HS-27A (cell line): ENCODE measurements at regions not wholly inside any gene's neighbourhood (a gene's known extent, or its start where the extent isn't known, plus 50 kb on each side); places are given as distances from the start of the nearest gene placed in this dataset.

Experiments used
- DNase-seq: peaks from one replicate; pipeline ENCODE4 v3.0.0-alpha.2; 2012; ENCODE audit warnings: low read depth, missing footprints

GRCh38 chr2:18787726-18788125 lies 198.4 kb upstream of the NT5C1B start:
- no peak for DNase-seq

- no peak for DNase-seq
Observed at GRCh38 chr2:18784245-18784644, 194.9 kb upstream of the NT5C1B start.

DNA sequence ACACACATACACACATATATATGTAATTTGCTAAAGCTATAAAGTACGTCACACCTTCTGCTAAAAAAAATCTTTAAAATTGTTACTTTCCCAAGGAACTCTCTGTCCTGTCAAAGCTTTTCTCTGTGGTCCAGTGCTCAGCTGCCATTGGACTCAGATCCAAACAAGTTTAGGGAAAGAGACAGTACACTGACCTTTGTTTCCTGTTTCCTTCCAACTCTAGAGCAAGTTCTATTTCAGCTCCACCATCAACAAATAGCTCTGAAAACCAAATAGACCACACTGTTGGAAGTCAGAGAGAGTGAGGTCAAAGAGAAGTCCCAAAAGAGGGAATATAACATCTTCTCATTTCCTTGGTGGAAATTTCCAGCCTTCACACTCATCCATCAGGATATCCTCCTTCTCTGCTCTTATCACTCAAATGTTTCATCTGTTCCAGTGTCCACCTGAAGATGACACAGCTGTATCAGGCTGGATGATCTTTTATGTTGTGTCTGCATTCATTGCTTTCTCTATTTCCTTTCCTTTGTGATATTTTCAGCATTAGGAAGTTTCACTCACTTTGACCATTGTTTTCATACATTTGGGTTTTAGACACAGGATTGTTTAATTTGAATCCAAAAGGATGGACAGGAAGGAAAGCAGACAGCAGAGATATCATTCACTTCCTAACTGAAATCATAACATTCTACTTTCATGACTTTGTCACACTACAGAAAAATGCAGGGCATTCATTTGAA lies 192.3 kb upstream of the NT5C1B start:
- DNase-seq, result no peak

DNA sequence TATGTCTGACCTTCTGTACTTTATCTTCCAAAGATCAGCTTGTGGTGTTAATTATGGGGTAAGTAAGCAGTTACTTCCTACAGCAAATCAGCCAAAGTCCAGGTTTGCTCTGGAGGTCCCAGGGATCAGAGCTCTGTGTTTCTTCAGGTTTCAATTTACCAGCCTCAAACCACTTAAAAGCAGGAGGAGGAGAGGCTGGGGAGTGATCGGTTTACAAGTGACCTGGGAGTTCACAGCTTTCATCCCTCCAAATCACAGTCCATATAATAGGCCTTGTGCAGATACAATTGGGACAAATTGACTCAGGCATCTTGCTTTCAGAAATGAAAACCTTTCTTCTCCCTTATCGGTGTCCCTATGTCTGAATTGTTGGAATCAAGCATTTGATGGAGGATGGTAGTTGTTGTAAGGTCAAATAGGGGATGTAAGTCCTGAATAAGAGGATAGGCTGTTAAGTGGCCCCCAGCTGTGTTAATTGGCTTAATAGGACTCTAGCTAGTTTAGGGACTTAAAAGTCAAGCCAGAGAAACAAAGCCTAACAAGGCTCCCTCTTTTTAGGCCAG lies 188.0 kb upstream of the NT5C1B start:
- no peak for DNase-seq

- no peak for DNase-seq
Observed at GRCh38 chr2:18771212-18771611, 181.8 kb upstream of the NT5C1B start.

GRCh38 chr2:18763338-18763737 lies 174.0 kb upstream of the NT5C1B start:
- DNase-seq, result no peak

DNA sequence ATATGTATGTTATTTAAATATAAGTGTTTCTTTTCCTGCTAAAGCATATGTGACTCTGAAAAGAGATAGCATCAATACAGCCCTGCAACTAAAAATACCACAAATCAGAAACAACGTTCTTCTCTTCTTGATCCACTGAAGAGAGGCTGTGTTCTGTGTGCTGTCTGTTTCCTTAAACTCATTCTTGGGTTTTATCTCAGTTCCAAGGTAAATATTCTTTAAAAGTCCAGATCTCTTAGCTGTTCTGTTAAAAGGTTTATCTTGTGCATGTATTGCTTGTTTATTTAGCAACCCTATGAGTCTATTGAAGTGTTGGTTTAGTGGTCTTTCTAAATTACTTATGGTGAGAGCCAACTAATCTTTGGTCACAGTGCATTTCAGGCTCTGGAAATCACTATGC lies 173.3 kb upstream of the NT5C1B start:
- no peak for DNase-seq

DNA sequence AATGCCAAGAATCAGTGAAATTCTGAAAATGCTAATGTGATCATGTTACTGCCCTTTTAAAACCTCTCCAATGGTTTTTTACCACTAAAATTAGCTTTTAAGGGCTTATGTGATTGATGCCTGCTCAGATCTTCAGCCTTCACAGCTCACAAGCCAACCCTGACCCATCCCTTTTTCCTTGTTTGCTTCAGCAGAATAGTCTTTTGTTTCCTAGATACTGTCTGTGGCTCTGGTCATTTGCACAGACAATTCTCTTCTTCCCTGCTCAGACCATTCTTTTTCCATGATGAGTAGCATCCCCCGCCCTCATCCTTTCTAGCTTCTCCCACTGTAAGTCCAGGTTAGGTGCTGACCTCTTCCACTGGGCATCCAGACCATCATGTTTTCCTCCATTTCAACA lies 164.9 kb upstream of the NT5C1B start:
- no peak for DNase-seq

DNA sequence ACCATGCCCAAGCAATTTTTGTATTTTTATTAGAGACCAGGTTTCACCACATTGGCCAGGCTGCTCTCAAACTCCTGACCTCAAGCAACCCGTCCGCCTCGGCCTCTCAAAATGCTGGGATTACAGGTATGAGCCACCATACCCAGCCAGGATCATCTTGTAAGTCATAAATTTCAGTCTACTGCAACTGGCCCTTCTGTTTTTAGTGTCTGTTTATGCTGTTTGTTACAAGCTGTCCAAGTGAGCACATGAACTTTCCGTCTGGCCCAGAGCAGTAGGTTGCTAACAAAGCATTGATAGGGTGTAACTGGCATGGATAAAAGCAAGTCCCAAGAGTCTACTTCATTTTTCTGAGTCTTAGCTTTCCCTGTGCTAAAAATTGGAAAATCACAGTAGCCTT lies 164.4 kb upstream of the NT5C1B start:
- no peak for DNase-seq

- DNase-seq, result no peak
Observed at GRCh38 chr2:18752667-18753422, 163.5 kb upstream of the NT5C1B start.

- DNase-seq, result no peak
Observed at GRCh38 chr2:18752022-18752493, 162.7 kb upstream of the NT5C1B start.

DNA sequence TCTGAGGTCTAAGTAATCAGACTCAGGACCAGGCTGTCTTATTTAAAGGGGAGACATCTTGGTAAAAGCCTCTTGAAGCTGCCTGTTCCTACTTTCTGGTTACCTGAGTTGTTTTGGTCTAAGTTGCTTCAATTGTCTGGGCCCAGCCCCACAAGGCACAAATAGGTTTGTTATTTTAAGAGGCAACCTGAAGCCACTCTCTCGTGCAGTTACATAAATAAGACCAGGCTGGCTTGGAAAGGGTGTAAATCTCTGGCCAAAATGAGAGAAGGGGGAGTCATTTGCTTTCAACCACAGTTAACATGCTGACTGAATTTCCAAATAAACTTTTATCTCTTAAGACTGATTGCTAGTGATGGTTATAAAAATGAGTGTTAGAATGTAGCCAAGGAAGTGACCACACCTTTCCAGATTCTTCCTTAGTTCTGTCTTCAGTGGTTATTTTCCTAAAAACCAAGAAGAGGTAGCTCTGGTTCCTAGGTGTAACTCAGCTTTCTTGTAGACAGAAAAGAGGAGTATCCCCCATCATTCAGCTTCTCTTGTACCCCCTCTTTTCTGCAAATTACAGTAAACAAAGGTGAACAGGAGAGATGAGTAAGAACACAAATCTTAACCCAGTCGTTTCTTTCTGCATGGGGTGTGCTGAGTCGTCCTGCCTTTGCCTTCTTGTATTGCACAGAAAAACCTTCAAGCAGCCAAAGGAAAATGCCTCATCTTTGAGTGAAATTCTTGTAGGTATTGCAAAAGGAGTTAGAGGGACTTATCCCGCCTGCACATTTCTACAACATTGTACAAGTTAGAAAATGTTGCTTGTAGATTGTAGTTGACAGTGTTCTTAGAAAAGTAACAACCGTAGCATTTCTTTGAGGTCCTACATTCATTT lies 161.5 kb upstream of the NT5C1B start:
- DNase-seq, result no peak

- peak; percentile 40 for DNase-seq
Observed at GRCh38 chr2:18749912-18750526, 160.7 kb upstream of the NT5C1B start.

DNA sequence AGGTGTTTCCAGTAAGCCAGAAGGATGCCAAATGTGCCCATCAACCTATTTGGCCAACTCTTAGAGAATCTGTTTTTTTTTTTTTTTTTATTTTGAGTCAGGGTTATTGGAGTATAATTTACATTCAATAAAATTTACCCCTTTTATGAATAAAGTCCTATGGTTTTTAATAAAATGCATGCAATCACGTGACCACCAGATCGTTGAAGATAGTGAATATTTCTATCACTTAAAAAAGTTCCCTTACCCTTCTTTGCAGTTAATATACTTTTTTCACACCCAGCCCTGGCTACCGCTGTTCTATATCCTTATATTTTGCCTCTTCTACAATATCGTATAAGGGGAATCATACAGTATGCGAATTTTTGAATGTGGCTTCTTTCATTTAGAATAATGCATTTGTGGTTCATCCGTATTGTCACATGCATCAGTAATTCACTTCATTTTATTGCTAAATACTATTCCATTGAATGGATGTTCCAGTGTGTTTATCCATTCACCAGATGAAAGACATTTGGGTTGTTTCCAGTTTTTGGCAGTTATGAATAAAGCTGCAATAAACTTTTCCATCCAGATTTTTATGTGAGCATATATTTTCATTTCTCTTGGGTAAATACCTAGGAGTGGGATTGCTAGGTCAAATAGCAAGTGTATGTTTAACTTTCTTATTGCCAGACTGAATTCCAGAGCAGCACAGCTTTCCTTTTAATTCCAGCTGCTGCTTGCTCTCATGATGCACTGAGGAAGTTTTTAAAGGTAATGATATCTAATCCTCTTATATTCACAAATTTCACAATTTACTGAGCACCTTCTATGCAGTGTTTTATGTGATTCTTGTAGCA lies 156.3 kb upstream of the NT5C1B start:
- DNase-seq, result no peak

DNA sequence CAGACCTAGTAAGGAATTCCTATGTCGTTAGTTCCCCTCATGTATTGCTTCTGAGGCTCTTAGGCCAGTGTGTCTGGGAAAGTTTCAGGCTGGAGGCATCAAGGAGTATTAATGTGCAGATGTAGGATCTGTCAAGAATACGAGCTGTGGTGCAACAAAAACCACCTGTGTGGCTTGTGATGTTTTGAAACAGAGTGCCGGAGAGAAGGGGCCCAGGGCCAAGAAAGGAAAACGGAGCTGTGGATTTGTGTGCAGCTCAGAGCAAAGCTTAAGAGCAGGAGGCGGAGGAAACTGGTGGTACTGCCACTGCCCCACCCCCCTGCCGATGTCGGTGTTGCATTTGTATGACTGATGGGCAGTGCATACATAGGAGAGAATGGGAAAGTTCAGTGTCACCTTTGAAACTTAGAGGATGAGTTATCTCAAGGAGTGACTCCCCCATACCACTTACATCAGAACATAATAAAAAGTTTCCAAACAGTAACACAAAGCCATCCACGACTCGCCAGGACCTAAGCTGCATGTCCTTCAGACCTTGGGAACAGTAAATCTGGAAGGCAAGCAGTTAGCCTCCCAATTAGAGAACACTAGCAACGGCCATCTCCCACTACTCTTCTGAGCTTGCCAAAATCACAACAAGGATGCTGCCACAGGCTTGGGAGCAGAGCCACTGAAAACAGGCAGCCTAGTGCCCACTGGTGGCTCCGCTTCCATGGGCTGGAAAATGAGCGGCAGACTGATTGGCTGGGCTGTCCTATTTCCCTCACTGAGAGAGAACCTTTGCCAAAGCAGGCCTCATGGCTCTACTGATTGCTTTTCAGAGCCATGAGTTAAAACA lies 152.7 kb upstream of the NT5C1B start:
- no peak for DNase-seq

DNA sequence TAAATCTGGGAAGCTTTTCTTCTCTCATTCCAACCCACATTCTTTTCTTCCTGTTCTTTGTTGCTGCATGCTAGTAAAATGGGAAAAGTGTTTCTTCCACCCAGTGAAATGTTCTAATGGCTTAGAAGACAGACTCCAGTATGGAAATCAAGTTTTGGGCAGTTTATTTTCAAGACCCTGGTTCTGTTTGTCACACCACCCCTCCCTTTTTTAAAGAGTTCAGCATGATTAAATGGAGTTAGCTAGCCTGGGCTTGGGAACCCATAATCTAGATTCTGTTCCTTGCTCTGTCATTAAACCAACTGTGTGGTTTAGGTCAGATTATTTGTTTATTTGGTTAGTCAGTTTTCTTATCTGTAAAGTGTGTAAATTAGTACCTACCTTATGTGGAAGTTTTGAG lies 151.8 kb upstream of the NT5C1B start:
- no peak for DNase-seq

- peak; percentile 63 for DNase-seq
Observed at GRCh38 chr2:18740474-18740881, 151.1 kb upstream of the NT5C1B start.

GRCh38 chr2:18731666-18732065 lies 142.3 kb upstream of the NT5C1B start:
- no peak for DNase-seq

DNA sequence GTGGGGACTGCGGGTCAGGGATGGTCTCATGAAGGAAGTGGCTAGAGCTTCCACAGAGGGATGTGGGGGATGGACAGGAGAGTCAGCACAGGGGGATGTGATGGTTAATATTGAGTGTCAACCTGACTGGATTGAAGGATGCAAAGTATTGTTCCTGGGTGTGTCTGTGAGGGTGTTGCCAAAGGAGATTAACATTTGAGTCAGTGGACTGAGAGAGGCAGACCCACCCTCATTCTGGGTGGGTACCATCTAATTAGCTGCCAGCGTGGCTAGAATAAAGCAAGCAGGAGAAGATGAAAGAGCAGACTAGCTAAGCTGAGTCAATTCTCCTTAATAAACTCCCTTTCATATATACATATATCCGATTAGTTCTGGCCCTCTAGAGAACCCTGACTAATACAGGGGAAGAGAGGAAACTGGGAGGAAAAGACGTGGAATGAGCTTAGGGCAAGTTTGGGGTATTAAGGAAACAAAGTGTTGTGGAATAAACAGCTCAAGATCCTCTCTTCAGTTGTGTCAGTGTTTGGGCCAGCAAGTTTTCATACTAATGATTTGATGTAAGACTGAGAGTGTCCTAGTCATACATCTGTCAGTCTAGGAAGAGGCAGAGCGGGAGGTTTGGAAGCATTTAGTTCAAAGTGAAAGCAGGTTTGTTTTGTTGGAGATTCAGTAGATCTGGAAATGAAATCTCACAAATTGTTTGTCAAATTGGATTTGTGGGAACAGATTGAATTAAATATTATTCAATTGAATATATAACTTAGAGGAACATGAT lies 135.2 kb upstream of the NT5C1B start:
- no peak for DNase-seq
